WTC11 (cell line): ENCODE measurements at regions not wholly inside any gene's neighbourhood (a gene's known extent, or its start where the extent isn't known, plus 50 kb on each side); places are given as distances from the start of the nearest gene placed in this dataset.

Source experiments
- ATF1 ChIP-seq: sonication (generic); formaldehyde crosslinking; IDR thresholded peaks from 2 replicates; pipeline ENCODE4 v1.8.1; 2023; ENCODE audit warnings: mild to moderate bottlenecking, moderate library complexity, missing genetic modification reagents
- CTCF ChIP-seq: fragments of 200-600 bp; IDR thresholded peaks from 2 replicates; pipeline ENCODE4 v1.8.0; 2022; ENCODE audit warnings: antibody characterized with exemption
- E2F4 ChIP-seq: sonication (generic); formaldehyde crosslinking; IDR thresholded peaks from 2 replicates; pipeline ENCODE4 v1.8.1; 2022; ENCODE audit warnings: low read depth, mild to moderate bottlenecking, moderate library complexity, missing genetic modification reagents, borderline replicate concordance
- ESRRA ChIP-seq: sonication (generic); formaldehyde crosslinking; IDR thresholded peaks from 2 replicates; pipeline ENCODE4 v1.8.1; 2022; ENCODE audit warnings: mild to moderate bottlenecking, missing genetic modification reagents, borderline replicate concordance
- GABPB1 ChIP-seq: sonication (generic); formaldehyde crosslinking; IDR thresholded peaks from 2 replicates; pipeline ENCODE4 v1.8.1; 2023; ENCODE audit warnings: mild to moderate bottlenecking, missing genetic modification reagents
- JUN ChIP-seq: sonication (generic); formaldehyde crosslinking; IDR thresholded peaks from 2 replicates; pipeline ENCODE4 v1.8.0; 2023; ENCODE audit warnings: mild to moderate bottlenecking, missing genetic modification reagents
- NR1H2 ChIP-seq: sonication (generic); formaldehyde crosslinking; IDR thresholded peaks from 2 replicates; pipeline ENCODE4 v1.9.0; 2021; ENCODE audit warnings: mild to moderate bottlenecking, moderate library complexity, missing genetic modification reagents
- ZNF317 ChIP-seq: sonication (generic); formaldehyde crosslinking; IDR thresholded peaks from 2 replicates; pipeline ENCODE4 v1.8.1; 2023; ENCODE audit warnings: low read depth, mild to moderate bottlenecking, moderate library complexity, missing genetic modification reagents, borderline replicate concordance
- ZNF671 ChIP-seq: fragments of 250-450 bp; sonication (Bioruptor Pico); IDR thresholded peaks from 2 replicates; pipeline ENCODE4 v1.8.0; 2021; ENCODE audit warnings: mild to moderate bottlenecking

- no peak for TF ChIP-seq CTCF
- TF ChIP-seq NR1H2 (CRISPR knock-in tag), result no peak
- TF ChIP-seq JUN, result no peak
- no peak for TF ChIP-seq ATF1 (CRISPR knock-in tag)
- no peak for TF ChIP-seq E2F4 (CRISPR knock-in tag)
- TF ChIP-seq ESRRA, result no peak
- no peak for TF ChIP-seq GABPB1 (CRISPR knock-in tag)
- TF ChIP-seq ZNF317 (CRISPR knock-in tag), result no peak
- no peak for TF ChIP-seq ZNF671 (CRISPR knock-in tag)
These were observed 204.8 kb upstream of the NUDT6 start for GRCh38 chr4:123127218-123127617.
